Ishikawa (cell line): ENCODE measurements at regions not wholly inside any gene's neighbourhood (a gene's known extent, or its start where the extent isn't known, plus 50 kb on each side); places are given as distances from the start of the nearest gene placed in this dataset.

Experiments
- CEBPB ChIP-seq: IDR thresholded peaks from 2 replicates; pipeline ENCODE4 v1.6.1; 2012
- CREB1 ChIP-seq: IDR thresholded peaks from 2 replicates; pipeline ENCODE4 v1.6.1; 2012; ENCODE audit warnings: low read depth
- EGR1 ChIP-seq: IDR thresholded peaks from 2 replicates; pipeline ENCODE4 v1.6.1; 2012
- EP300 ChIP-seq: IDR thresholded peaks from 2 replicates; pipeline ENCODE4 v1.6.1; 2012; ENCODE audit warnings: borderline replicate concordance
- FOXM1 ChIP-seq: IDR thresholded peaks from 2 replicates; pipeline ENCODE4 v1.6.1; 2012; ENCODE audit warnings: low read depth, borderline replicate concordance
- MAX ChIP-seq: IDR thresholded peaks from 2 replicates; pipeline ENCODE4 v1.6.1; 2012
- NFIC ChIP-seq: IDR thresholded peaks from 2 replicates; pipeline ENCODE4 v1.6.1; 2012
- RAD21 ChIP-seq: IDR thresholded peaks from 2 replicates; pipeline ENCODE4 v1.6.1; 2012; ENCODE audit warnings: low read depth
- TAF1 ChIP-seq: IDR thresholded peaks from 2 replicates; pipeline ENCODE4 v1.6.1; 2012; ENCODE audit warnings: low read depth, mild to moderate bottlenecking
- TCF12 ChIP-seq: IDR thresholded peaks from 2 replicates; pipeline ENCODE4 v1.6.1; 2012; ENCODE audit warnings: low read depth
- TEAD4 ChIP-seq: IDR thresholded peaks from 2 replicates; pipeline ENCODE4 v1.6.1; 2012
- USF1 ChIP-seq: IDR thresholded peaks from 2 replicates; pipeline ENCODE4 v1.6.1; 2012
- YY1 ChIP-seq: IDR thresholded peaks from 2 replicates; pipeline ENCODE4 v1.6.1; 2012; ENCODE audit warnings: low read depth
- ZBTB7A ChIP-seq: IDR thresholded peaks from 2 replicates; pipeline ENCODE4 v1.6.1; 2012; ENCODE audit warnings: low read depth
- TF ChIP-seq, protein P1 (sequence below): IDR thresholded peaks from 2 replicates; pipeline ENCODE4 v1.6.1; 2012; ENCODE audit warnings: low read depth, mild to moderate bottlenecking

GRCh38 chr6:1475174-1475573 is 85.8 kb downstream of the FOXF2 start:
- TF ChIP-seq ZBTB7A (no peak), TEAD4 (no peak), CEBPB (no peak), FOXM1 (no peak), TAF1 (no peak), USF1 (no peak), EGR1 (no peak), YY1 (no peak), RAD21 (no peak)

DNA sequence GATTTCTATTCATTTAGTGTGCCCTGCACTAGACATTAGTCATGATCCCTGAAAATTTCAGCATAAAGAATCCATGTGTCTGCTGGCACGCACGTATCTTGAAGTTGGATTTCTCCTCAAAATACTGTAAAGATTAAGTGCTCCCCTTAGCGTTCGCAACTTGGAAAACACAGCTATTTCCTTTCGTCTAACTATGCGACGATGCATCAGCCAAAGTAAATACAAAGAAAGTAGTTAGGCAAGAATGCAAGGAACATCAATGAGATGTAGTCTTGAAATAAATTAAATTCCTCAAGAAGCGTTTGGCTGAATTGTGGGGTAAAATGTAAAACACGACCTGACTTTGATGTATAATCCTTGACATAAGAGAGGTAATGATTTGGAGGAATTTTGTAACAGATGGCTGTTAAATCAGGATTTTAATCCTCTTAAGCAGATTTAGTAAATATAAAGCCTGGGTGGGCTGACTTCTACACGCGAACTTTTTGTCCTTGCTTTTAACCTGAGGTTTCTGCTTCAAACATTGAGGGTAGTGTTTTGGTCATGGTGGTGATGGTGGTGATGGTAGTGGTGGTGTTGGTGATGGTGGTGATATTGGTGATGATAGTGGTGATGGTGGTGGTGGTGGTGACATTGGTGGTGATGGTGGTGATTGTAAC is 88.2 kb downstream of the FOXF2 start:
- TF ChIP-seq EGR1 = no peak
- no peak for TF ChIP-seq YY1

DNA sequence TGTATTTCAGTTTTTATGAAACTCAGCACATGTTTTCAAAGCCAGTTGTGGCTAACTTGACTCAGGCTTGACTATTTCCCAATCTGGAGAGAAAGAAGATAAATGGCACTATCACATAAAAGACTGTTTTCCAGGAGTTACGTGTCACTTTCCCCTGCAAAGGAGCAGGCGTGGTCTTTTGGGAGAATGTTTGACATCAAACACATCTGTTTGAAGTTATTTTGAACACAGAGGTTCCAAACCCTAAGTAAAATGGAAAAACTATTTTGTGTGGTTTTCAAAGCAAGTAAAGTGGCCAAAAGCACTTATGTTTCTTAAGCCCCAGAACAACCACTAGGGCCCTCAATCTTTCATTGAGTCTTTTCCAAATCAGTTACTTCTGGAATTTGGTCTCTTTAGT is 89.7 kb downstream of the FOXF2 start:
- TF ChIP-seq RAD21 (no peak), TEAD4 (no peak), MAX (no peak), USF1 (no peak), EP300 (no peak), CREB1 (no peak), NFIC (no peak), TCF12 (no peak), CEBPB (no peak), TAF1 (no peak), FOXM1 (no peak), YY1 (no peak), EGR1 (no peak), ZBTB7A (no peak)

DNA sequence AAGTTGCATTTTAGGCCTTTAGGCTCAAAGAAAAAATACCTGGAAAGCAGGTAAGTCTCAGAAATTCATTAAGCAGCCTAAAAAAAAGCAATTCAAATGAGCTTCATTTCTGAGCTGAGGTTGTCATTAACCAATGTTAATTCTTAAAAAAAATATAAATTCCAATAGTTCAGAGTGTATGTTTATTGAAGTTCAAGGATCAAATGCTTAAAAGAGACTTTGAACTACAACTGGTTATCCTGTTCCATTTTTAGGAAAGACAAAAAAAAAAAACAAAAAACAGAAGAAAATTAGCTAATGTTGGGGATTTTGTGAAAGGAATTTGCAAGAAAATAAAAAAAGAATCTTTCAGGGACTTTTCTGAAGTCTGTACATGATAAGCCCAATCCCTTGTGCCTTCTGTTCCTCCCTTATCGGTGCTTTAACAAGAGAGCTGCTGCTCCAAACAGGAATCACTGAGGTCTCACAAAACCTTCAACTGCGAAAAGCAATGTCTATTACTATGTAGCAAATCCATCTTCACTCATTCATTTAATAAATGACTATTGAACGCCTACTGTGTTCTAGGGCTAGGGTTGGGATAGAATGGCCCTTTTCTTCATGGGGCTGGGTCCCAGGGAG is 90.3 kb downstream of the FOXF2 start:
- TF ChIP-seq TEAD4 (no peak), USF1 (no peak), TAF1 (no peak), CEBPB (no peak), NFIC (no peak), ZBTB7A (no peak), EP300 (no peak), TCF12 (no peak), MAX (no peak), CREB1 (no peak), FOXM1 (no peak), EGR1 (no peak), RAD21 (no peak), YY1 (no peak)
- TF ChIP-seq, protein P1, sequence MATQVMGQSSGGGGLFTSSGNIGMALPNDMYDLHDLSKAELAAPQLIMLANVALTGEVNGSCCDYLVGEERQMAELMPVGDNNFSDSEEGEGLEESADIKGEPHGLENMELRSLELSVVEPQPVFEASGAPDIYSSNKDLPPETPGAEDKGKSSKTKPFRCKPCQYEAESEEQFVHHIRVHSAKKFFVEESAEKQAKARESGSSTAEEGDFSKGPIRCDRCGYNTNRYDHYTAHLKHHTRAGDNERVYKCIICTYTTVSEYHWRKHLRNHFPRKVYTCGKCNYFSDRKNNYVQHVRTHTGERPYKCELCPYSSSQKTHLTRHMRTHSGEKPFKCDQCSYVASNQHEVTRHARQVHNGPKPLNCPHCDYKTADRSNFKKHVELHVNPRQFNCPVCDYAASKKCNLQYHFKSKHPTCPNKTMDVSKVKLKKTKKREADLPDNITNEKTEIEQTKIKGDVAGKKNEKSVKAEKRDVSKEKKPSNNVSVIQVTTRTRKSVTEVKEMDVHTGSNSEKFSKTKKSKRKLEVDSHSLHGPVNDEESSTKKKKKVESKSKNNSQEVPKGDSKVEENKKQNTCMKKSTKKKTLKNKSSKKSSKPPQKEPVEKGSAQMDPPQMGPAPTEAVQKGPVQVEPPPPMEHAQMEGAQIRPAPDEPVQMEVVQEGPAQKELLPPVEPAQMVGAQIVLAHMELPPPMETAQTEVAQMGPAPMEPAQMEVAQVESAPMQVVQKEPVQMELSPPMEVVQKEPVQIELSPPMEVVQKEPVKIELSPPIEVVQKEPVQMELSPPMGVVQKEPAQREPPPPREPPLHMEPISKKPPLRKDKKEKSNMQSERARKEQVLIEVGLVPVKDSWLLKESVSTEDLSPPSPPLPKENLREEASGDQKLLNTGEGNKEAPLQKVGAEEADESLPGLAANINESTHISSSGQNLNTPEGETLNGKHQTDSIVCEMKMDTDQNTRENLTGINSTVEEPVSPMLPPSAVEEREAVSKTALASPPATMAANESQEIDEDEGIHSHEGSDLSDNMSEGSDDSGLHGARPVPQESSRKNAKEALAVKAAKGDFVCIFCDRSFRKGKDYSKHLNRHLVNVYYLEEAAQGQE = no peak

DNA sequence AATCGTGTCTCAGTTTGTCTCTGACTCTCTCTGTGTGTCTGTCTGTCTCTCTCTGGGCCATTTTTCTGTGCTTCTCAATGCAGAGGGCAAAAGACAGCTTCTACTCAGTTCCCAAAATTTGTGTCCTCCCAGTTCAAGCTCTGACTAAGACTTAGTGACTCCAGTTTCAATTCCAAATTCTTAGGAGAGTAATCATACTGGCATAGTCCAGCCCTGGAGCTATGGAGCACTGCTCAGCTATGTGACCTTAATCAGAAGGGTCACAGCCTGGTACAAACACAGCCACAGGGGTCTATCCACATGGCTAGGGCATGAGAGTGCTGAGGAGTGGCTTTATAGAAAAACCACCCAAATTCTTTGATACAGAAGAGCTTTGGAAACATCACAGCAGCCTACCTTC is 91.9 kb downstream of the FOXF2 start:
- TF ChIP-seq, protein P1 = no peak
- no peak for TF ChIP-seq CEBPB
- TF ChIP-seq MAX = no peak
- no peak for TF ChIP-seq EP300
- no peak for TF ChIP-seq USF1
- no peak for TF ChIP-seq TEAD4
